Nucleus accumbens (tissue), 56 donors: ENCODE measurements at regions not wholly inside any gene's neighbourhood (a gene's known extent, or its start where the extent isn't known, plus 50 kb on each side); places are given as distances from the start of the nearest gene placed in this dataset.

Source experiments
- DNase-seq, 56 donors: peaks; one replicate each; lab custom pipeline; 2025; lab: John Stamatoyannopoulos, UW

DNA sequence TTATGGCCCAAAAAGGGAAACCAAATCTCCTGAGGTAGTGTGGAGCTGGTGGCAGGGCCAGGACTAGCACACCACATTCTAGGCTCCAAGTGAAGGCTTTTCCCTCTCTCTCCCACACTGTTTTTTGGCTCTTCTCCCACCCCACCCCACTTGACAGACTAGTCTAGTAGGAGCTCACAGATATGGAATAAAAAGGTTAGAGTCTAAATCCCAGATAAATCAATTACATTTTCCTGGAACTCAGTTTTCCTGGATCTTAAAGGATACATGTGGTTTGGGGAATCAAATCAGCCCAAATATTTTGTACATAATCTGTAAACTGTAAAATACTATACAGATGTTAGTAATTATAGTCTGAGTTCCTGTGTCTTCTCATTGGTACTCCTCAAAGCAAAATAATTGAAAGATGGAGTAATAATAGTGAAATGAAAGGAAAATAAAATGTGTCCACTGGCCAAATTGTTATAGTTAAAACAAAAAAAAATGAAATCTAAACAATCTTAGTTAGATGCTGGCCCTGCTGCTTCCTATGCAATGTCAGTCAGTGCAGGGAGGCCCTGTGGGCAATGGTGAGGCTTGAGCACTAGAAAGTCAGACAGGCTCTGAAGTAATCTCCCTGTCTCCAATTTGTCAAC is 370.4 kb upstream of the CPEB2 start:
- no peak for DNase-seq

- no peak for DNase-seq
Observed at GRCh38 chr4:14636563-14636962, 365.7 kb upstream of the CPEB2 start.

GRCh38 chr4:14640476-14640875 is 361.8 kb upstream of the CPEB2 start:
- no peak for DNase-seq

DNA sequence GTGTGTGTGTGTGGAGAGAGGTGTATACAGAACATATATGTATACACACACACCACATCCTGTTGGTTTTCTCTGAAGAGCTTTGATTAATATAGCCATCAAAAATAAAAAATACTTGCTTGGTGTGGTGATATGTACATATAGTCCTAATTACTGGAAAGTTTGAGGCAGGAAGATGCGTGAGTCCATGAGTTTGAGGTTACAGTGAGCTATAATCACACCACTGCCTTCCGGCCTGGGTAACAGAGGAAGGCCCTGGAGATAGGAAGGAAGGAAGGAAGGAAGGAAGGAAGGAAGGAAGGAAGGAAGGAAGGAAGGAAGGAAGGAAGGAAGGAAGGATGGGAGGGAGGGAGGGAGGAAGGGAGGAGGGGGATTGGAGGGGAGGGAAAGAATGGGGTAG is 360.4 kb upstream of the CPEB2 start:
- DNase-seq = no peak

GRCh38 chr4:14644580-14645282 is 357.6 kb upstream of the CPEB2 start:
- no peak for DNase-seq

GRCh38 chr4:14646831-14647230 is 355.4 kb upstream of the CPEB2 start:
- no peak for DNase-seq

DNA sequence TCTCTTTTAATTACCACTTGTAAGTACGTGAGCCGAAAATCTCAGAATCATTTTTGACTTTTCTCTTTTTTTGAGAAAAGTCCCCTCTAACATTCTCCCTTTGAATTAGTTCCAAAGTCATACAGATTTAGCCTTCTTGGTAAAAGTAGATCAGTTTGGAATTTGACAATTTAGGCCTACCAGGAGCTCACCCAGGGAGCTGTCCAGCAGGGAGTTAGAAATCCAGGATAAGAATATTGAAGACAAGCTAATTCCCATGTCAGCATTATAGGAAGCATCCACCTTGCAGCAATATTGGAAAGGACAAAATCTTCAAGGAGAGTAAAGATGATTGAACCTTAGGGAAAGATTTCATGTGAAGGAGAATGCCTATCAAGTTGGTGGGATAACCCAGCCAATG is 352.2 kb upstream of the CPEB2 start:
- DNase-seq = no peak

DNA sequence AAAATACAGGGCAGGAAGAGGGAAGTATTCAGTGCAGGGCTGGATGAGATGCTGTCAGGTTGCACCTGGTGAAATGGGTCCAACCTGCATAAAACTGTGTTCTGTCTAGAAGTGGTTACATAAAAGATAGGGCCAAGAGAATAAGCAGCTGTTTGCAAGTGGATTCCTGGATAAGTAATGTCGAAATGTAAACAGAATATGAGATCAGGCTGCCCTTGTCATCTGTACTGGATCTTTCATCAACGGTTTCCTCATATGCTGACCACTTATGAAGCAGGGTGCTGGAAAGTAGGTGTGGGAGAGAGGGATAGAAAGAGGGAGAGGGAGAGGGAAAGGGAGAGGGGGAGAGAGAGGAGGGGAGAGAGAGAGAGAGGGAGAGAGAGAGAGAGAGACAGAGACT is 349.8 kb upstream of the CPEB2 start:
- no peak for DNase-seq

GRCh38 chr4:14653338-14653737 is 348.9 kb upstream of the CPEB2 start:
- no peak for DNase-seq

GRCh38 chr4:14659286-14659685 is 343.0 kb upstream of the CPEB2 start:
- no peak for DNase-seq

DNA sequence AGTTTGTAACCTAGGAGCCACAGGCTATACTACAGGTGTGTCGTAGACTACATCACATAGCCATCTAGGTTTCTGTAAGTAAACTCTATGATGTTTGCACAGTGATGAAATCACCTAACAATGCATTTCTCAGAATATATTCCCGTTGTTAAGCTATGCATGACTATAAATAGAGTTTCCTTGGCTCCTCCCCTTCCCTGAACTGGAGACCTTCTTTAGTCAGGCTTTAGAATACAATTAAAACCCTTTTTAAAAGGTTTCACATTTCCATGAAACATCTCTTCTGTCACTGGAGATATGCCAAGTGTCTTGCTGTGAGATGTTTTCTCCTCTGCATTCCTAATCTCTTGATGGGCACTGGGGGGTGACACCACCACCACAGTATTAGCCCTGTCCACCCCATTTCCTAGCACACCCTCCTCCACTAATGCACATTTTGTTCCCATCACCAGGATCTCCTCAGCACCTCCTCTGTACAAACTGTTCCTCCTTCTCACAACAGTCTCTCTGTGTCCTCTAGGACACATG is 334.6 kb upstream of the CPEB2 start:
- no peak for DNase-seq

- no peak for DNase-seq
Observed at GRCh38 chr4:14668296-14668695, 334.0 kb upstream of the CPEB2 start.

- DNase-seq = no peak
Observed at GRCh38 chr4:14669371-14669770, 332.9 kb upstream of the CPEB2 start.

- DNase-seq = peak in 1 of 56 donors; percentile 19
Observed at GRCh38 chr4:14671146-14671545, 331.1 kb upstream of the CPEB2 start.

GRCh38 chr4:14675279-14675985 is 326.8 kb upstream of the CPEB2 start:
- DNase-seq = no peak

DNA sequence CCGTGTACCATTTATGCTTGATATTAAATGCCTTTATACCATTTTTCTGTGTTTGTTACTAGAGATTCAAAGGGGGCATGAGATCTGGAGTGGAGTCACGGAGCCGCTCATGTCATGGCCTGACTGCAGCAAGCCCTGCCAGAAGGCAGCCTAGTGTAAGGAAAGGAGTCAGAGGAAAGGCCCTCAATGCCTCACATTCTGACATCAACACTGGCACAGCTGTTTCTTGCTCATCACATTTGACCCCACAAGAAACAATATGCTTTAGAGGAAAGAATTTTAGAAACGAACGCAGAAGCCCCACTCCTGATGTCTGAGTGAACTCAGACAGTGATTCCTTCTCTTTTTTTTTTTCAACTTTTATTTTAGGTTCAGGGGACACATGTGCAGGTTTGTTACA is 322.4 kb upstream of the CPEB2 start:
- DNase-seq = no peak

DNA sequence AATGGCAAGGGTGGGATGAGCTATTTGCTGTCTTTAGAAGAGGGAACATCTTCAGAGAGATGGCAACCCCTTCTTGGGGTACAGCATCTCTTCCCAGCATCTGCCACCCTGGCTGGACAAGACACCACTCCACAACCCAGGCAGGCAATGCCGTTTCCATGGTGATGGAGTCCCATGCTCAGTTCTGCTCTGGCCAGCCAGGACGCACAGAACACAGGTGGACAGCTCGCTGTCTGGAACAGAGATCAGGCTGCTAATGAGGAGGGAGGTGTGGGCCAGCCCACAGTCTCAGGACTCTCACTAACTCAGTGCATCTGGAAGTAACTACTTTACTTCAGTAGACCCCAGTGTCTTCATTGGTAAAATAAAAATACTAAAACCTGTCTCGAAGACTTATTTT is 321.0 kb upstream of the CPEB2 start:
- no peak for DNase-seq

DNA sequence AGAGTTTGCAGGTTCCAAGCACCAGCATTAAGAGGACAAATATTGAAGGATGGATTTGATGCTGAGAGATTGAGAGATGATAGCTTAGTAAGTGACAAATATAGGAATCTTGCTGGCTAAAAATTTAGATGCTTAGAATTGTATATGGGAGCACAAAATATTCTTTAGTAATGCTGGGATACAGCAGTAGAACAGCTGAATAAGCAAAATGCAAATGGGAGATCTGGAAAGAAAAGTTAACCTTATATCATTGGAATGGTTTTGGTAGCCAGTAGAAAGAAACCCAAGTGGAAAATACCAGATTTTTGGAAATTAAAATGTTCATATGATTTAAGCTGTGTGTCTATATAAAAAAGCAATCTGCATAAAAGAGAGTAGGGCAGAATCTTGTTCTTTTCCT is 308.6 kb upstream of the CPEB2 start:
- DNase-seq = no peak

- no peak for DNase-seq
Observed at GRCh38 chr4:14695095-14695845, 307.0 kb upstream of the CPEB2 start.

DNA sequence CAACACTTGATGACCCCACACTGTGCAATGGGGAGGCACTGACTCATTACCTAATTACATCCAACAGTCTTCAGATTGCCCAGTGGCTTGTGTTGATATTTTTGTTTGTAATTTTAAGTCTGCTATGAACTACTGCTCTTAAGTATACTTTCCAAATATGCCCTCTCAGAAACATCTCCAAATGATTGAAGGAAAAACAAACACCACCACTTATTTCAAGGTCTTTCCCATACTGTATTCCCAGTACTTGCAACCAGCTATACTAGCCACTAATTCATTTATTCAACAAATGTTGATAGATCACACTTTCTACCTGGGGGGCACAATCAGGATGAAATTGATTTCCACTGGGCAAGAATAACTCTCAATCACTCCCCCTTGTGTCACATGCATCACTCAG is 302.2 kb upstream of the CPEB2 start:
- no peak for DNase-seq

DNA sequence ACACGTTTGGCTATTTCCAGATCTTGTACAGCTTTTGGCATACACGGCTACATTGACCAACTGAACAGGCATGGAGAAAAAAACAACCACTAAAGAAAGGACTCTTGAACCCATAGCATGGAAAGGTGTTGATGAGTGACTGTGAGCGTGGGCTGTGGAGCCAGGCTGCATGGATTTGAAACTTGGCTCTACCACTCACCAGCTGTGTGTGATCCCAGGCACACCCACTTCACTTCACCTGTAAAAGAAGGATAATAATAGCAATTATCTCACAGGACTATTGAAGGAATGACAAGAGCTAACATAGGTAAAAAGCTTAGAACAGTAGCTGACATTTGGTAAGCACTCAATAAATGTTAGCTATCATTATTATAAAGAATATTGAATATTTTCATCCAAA is 301.7 kb upstream of the CPEB2 start:
- DNase-seq = peak in 2 of 56 donors; percentile 1 to 2
